Stimulated activated CD4-positive, alpha-beta T cell treated with anti-CD3 and anti-CD28 coated beads, Interleukin-15, amount 100 ng/mL, for 48 hours (primary cell): ENCODE measurements at regions not wholly inside any gene's neighbourhood (a gene's known extent, or its start where the extent isn't known, plus 50 kb on each side); places are given as distances from the start of the nearest gene placed in this dataset.
"Not testable (repeated sequence)": the region's sequence is repeated elsewhere in the genome, so short reads cannot be mapped to it uniquely, and the experiment has no call there.

Source experiments
- DNase-seq, 2 donors: peaks; one replicate each; pipeline ENCODE4 v3.0.0-alpha.2; 2020; ENCODE audit warnings: low read depth in 2 of 2

DNA sequence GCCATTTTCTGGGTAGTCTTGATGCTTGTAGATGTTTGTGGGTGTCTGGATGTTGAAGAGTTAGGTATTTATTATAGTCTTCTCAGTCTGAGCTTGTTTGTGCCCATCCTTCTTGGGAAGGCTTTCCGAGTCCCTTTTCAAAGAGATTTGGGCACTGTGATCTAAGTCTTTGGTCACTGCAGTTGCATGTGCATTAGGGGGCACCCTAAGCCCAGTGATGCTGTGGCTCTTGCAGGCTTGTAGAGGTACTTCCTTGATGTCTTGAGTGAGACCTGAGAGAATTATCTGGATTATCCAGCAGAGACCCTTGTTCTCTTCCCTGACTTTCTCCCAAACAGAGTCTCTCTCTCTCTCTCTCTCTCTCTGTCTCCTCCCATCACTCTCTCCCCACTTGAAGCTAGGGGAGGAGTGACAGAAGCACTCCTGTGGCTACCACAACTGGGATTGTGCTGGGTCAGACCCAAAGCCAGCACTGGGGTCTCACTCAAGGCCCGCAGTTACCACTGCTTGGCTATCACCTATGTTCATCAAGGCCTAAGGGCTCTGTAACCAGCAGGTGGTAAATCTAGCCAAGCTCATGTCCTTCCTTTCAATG is 68.5 kb downstream of the TMCO5A start:
- no peak for DNase-seq

GRCh38 chr15:38004218-38004861 is 69.9 kb downstream of the TMCO5A start:
- no peak for DNase-seq

GRCh38 chr15:38005953-38006808 is 71.7 kb downstream of the TMCO5A start:
- DNase-seq = no peak

DNA sequence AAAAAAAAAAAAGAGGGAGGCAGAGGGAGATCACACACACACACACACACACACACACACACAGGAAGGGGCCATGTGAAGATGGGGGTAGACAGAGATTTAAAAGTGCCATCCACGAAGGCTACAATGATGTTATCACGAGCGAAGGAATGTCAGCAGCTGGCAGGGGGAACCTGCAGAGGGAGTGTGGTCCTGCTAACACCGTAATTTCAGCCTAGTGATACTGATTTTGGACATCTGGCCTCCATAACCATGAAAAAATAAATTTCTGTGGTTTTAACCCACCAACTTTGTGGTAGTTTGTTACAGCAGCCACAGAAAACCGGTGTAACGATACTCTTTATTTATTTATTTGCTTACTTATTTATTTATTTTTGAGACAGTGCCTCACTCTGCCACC is 76.0 kb downstream of the TMCO5A start:
- DNase-seq = no peak

GRCh38 chr15:38012894-38013293 is 78.5 kb downstream of the TMCO5A start:
- no peak for DNase-seq

- no peak for DNase-seq
Observed at GRCh38 chr15:38017721-38018120, 83.3 kb downstream of the TMCO5A start.

DNA sequence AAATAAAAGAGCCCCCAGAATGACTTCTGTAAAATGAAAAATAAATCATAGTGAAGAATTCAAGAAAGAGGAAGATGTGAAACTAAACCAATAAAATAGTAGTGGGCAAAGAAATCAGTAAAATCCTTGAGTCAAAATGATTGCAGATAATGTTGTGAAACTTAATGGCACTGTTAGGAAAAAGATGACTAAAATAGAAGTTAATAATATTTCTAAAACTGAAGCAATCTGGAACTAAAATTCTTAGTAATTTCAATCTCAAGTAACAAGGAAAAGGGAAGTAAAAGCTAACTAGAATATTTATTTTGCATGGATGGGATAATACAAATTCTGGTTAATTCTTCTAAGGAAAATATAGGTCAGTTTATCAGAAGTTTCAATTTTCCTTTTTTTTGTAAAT is 84.6 kb downstream of the TMCO5A start:
- DNase-seq = no peak

GRCh38 chr15:38021259-38021658 is 86.8 kb downstream of the TMCO5A start:
- DNase-seq = no peak

DNA sequence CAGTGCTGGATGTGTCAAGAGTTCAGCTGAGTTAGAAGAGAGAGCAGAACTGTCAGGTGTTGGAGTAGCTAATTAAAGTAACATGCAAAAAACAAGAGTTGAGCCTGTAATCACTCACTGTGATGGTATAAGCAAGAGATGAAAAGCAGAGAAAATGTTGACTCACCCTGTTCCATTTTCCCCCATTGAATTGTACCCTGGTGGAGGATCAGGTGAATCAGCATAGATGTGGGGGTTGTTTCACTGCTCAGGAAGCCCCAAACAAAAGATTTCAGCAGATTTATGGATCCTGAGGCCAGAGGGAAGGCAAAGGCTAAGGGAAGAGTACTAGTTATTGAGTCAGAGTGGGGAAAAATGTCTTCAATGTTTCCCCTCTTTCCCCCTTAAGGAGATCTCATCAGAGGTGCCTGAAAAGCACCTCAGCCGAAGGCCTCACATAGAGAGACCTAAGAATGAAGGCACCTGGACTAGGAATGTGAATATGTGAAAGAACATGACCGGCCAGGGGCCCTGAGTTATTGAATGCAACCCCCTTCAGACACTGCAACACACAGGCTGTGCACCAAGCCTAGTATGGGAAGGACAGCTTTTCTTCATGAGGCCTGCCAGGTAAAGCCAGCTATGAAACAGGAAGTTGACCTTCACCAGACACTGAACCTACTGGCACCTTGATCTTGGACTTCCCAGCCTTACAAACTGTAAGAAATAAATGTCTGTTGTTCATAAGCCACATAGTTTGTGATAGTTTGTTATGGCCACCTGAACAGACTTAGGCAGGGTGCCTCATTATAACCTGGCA is 90.1 kb downstream of the TMCO5A start:
- no peak for DNase-seq

- not testable (repeated sequence) for DNase-seq
Observed at GRCh38 chr15:38025656-38026055, 91.2 kb downstream of the TMCO5A start.

- no peak for DNase-seq
Observed at GRCh38 chr15:38028869-38029268, 94.4 kb downstream of the TMCO5A start.

DNA sequence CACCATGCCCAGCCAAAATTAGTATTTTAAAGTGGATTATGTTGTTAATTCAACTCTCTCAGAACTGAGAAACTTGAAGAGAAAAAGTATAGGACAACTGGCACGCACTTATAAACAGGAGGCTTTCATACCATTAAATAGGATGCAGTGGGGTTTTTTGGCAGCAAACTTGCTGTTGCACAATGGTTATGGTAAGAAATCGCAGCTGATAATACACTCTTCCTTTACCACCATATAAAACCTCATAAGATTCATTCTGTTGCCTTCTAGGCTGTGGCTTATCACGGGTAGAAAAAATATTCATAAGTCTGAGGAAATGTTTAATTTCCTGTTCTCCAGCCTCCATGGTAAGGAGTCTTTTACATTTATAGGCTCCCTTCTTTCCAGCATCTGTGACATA is 95.3 kb downstream of the TMCO5A start:
- DNase-seq = no peak

GRCh38 chr15:38030609-38031008 is 96.2 kb downstream of the TMCO5A start:
- no peak for DNase-seq

DNA sequence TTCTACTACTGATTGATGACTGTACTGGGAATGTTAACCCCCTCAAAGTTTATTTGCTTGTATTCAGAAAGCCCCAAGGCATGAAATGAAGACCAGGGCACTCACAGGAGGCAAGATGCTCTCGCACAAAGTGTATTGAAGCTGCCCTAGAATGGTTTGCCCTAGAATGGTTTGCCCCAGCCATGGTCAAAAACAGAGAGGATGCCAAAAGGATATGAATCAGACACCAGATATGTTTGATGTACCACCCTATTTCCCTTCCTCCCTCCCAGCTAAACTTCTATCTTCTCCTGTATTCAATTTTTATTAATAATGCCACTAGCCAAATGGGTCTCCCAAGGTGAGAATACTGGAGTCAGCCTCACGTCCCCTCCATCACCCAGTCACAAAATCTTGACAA is 101.3 kb downstream of the TMCO5A start:
- no peak for DNase-seq

- no peak for DNase-seq
Observed at GRCh38 chr15:38036790-38037338, 102.4 kb downstream of the TMCO5A start.

DNA sequence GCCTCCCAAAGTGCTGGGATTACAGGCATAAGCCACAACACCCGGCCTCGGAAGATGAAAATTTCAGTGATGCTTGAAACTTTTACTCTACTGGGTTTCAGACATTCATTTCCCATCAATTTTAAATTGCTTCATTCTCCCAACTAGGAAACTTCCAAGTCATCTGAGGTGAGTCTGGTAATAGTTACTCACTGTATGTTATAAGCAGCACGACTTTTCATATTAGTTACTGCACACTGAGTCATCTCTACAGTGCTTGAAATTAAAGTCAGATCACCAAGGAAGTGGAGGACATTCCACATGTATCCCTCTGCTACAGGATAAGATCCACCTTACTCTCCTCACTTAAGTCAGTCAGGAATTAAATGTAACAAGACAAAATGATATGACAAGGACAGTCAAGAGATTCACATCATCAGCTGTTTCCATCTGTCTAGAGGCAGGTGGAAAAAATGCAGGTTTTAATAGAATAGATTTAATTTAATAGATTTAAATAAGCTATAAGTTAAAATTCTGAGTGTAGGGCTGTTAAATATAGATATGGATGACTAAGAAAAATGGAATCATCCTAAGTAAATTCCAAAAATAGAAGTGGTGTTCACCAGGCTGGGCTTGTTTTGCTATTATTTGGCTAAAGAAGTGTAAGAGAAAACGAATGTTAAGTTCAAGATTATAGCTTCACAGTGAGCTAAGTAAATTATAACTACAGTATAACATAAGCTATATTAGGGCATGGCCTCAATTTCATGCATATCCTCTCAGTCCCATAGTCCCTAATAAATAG is 104.4 kb downstream of the TMCO5A start:
- DNase-seq = no peak

DNA sequence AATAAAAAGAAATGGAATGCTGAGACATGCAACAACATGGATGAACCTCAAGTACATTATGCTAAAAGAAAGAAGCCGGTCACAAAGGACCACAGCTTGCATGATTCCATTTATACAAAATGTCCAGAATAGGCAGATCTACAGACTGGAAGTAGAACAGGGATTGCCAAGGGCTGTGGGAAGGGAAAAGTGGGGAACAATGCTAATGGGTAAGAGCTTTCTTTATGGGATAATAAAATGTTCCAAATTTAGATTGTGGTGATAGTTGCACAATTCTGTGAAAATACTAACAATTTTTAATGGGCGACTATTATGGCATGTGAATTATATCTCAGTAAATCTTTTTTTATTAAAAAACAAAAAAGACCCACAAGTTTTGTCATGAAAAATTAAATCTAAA is 106.2 kb downstream of the TMCO5A start:
- no peak for DNase-seq

DNA sequence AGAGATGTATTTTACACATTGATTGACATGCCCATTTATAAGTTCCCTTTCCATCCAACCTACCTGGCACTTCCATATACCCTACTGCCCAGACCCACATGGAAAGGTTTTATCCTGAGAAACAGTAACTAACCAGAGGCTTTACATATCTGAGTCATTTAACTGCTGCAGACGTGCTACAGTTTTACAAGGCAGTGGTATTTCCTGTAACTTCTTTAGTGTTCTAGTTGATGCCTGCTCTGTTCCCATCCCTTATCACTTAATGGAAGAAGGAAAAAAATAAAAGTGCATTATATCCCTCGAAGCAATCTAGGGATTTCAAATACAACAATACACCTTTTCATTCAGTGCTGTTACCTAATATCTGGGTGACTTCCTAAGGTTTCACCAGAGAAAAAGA is 107.1 kb downstream of the TMCO5A start:
- no peak for DNase-seq

- no peak for DNase-seq
Observed at GRCh38 chr15:38042211-38042610, 107.8 kb downstream of the TMCO5A start.

DNA sequence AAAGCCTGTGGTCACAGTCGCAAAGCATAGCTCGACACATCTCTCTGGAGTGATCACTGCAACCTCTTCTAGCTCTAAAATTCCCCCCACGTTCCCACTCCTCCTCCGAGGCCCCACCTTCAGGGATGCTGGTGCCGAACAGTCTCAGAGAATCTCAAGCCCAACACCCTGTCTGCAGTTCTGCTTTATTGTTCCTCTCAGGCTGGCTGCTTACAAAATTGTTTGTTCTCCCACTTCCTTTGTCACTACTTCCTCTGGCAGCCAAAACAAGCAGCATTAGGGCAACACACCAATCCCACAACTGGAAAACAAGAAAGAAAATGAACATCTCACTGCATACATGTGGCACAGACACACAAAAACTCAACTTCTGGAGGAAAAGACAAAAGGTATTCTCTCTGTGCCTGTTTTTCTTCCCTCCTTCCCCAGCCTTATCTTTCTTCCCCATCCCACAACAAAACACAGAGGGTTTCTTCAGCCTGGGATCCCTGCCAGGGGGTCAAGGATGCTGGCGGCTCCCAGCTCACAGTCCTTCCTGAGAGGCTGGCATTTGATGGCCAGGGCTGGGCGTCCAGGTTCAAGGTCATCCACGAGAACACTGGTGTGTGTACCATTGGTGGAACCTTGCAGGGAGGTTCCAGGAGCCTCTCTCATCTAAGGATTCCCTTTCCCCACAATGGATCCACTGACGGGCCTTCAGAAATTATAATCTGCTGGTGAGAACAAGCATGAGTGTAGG is 108.4 kb downstream of the TMCO5A start:
- DNase-seq = no peak
